ENCODE measurements at regions not wholly inside any gene's neighbourhood (a gene's known extent, or its start where the extent isn't known, plus 50 kb on each side); places are given as distances from the start of the nearest gene placed in this dataset.

DNA sequence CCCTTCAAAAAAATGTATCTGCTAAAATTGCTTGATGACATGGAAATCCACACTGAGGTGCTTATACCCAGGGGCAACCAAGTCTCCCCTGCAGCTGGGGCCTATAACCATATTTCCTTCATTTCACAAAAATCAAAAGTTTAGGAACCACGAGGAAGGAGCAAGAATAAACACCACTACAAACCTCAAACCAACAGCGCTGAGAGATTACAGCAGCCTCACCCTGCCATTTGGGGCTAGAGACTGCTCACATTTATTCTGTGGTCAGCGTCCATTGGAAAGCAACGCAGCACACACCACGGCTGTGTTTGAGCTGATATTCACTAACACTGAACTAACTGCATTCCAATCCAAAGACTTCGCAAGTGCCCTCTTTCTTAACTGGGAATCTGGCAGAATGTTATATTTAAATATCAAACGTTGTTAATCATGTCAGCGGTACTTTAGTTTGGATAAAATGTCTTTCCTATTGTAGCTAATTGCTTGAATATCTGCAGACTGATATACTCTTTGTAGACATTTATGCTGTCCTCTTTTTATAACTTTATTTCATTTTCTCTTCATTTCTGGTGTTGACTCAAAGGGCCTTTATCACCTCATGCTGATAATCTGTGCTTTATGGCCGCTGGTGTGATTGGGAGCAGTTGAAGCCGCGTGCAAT is 94.6 kb downstream of the FOXA2 start:
- Histone ChIP-seq H3K27me3 (ENCODE audit: low read length) (no peaks in the 10 kb centered on the region), H3K27ac (ENCODE audit: low read length) (no peak overlapping the region), H3F3A (ENCODE audit: low read length, unreplicated experiment) (no peaks in the 10 kb centered on the region), H3K4me1 (ENCODE audit: insufficient read depth, low read length) (peaks cover 10% of the 10 kb centered on the region; the same call in 1 of the 2 replicates), H4K20me1 (ENCODE audit: low read length) (no peaks in the 10 kb centered on the region), H3K4me2 (ENCODE audit: low read length) (peak overlapping the region; percentile 6; the same call in 1 of the 2 replicates), H2AFZ (ENCODE audit: low read length) (peak overlapping the region; percentile 39), H3K9me2 (replicated peaks; ENCODE audit: low read length) (no peaks in the 10 kb centered on the region), H3K9ac (ENCODE audit: low read length) (no peak overlapping the region), H3K9me3 (ENCODE audit: low read length) (no peaks in the 10 kb centered on the region), H3K36me3 (ENCODE audit: low read depth, low read length) (no peaks in the 10 kb centered on the region), H3K4me3 (ENCODE audit: low read length) (no peak overlapping the region), H3K79me2 (ENCODE audit: low read length) (no peaks in the 10 kb centered on the region)
- no peak for TF ChIP-seq EZH2 (IDR thresholded peaks at IDR 0.05; ENCODE audit: low read length, unreplicated experiment)
- TF ChIP-seq, protein P1, sequence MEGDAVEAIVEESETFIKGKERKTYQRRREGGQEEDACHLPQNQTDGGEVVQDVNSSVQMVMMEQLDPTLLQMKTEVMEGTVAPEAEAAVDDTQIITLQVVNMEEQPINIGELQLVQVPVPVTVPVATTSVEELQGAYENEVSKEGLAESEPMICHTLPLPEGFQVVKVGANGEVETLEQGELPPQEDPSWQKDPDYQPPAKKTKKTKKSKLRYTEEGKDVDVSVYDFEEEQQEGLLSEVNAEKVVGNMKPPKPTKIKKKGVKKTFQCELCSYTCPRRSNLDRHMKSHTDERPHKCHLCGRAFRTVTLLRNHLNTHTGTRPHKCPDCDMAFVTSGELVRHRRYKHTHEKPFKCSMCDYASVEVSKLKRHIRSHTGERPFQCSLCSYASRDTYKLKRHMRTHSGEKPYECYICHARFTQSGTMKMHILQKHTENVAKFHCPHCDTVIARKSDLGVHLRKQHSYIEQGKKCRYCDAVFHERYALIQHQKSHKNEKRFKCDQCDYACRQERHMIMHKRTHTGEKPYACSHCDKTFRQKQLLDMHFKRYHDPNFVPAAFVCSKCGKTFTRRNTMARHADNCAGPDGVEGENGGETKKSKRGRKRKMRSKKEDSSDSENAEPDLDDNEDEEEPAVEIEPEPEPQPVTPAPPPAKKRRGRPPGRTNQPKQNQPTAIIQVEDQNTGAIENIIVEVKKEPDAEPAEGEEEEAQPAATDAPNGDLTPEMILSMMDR (conservative IDR thresholded peaks at IDR 0.05; ENCODE audit: low read depth, low read length) = no peak
- no peak for TF ChIP-seq EZH2phosphoT487 (IDR thresholded peaks at IDR 0.05; ENCODE audit: borderline replicate concordance, low read length)
- CTCF ChIA-PET = no interaction called here
- intact Hi-C loops (cut with micrococcal nuclease) = loop anchor here (1.0 to 5.0 kb wide), 5 partner anchors 23 to 195 kb away; no protein-coding TSS in a partner anchor
- DNase-seq (no peak), ATAC-seq (no peak; the same call in 1 of the 2 replicates)
- POLR2A ChIA-PET (ENCODE audit: unreplicated experiment) = no interaction called here
- BruUV-seq (replicated peaks) = no TSS peak

DNA sequence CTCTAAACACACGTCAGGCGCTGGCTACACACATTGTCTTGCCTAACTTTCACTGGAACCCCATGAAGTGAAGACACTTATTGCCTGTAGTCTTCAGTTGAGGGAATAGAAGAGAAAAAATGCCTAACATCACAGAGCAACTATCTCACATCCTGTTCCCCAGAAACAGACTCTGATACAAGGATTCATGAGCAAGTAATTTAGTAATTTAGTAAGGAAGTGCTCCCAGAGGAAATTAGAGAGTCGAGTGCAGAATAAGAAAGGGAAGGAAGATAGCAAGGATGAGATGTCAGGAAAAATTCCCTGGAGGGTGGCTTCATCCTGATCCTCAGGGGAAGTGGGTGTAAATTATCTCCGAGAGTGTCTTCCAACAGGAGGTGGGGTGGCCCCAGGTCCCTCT is 104.0 kb downstream of the FOXA2 start:
- Histone ChIP-seq H3K4me1 (ENCODE audit: insufficient read depth, low read length) (no peaks in the 10 kb centered on the region), H4K20me1 (ENCODE audit: low read length) (no peaks in the 10 kb centered on the region), H3K9ac (ENCODE audit: low read length) (no peak overlapping the region), H3K27me3 (ENCODE audit: low read length) (no peaks in the 10 kb centered on the region), H3K9me2 (replicated peaks; ENCODE audit: low read length) (no peaks in the 10 kb centered on the region), H3K4me2 (ENCODE audit: low read length) (no peak overlapping the region), H3K9me3 (ENCODE audit: low read length) (no peaks in the 10 kb centered on the region), H3F3A (ENCODE audit: low read length, unreplicated experiment) (no peaks in the 10 kb centered on the region), H3K4me3 (ENCODE audit: low read length) (no peak overlapping the region), H2AFZ (ENCODE audit: low read length) (no peak overlapping the region), H3K79me2 (ENCODE audit: low read length) (no peaks in the 10 kb centered on the region), H3K36me3 (ENCODE audit: low read depth, low read length) (no peaks in the 10 kb centered on the region), H3K27ac (ENCODE audit: low read length) (no peak overlapping the region)
- POLR2A ChIA-PET (ENCODE audit: unreplicated experiment) = no interaction called here
- intact Hi-C loops (cut with micrococcal nuclease) = no loop called here
- no TSS peak for BruUV-seq (replicated peaks)
- TF ChIP-seq EZH2 (IDR thresholded peaks at IDR 0.05; ENCODE audit: low read length, unreplicated experiment) = no peak
- TF ChIP-seq EZH2phosphoT487 (IDR thresholded peaks at IDR 0.05; ENCODE audit: borderline replicate concordance, low read length) = no peak
- TF ChIP-seq, protein P1 (conservative IDR thresholded peaks at IDR 0.05; ENCODE audit: low read depth, low read length) = no peak
- ATAC-seq (no peak), DNase-seq (no peak)
- CTCF ChIA-PET = no interaction called here

GRCh38 chr20:22475662-22476061 is 108.7 kb downstream of the FOXA2 start:
- DNase-seq = no peak
- no peak for ATAC-seq
- H3K9me3 ChIP-seq (ENCODE audit: low read length) = no peaks in the 10 kb centered on the region
- no peaks in the 10 kb centered on the region for H3K9me2 ChIP-seq (replicated peaks; ENCODE audit: low read length)
- no peaks in the 10 kb centered on the region for H3K27me3 ChIP-seq (ENCODE audit: low read length)
- H2AFZ ChIP-seq (ENCODE audit: low read length) = no peak overlapping the region
- no peaks in the 10 kb centered on the region for H4K20me1 ChIP-seq (ENCODE audit: low read length)
- BruUV-seq (replicated peaks) = no TSS peak
- TF ChIP-seq EZH2phosphoT487 (IDR thresholded peaks at IDR 0.05; ENCODE audit: borderline replicate concordance, low read length) (no peak), EZH2 (IDR thresholded peaks at IDR 0.05; ENCODE audit: low read length, unreplicated experiment) (no peak)
- TF ChIP-seq, protein P1 (conservative IDR thresholded peaks at IDR 0.05; ENCODE audit: low read depth, low read length) = no peak
- no peaks in the 10 kb centered on the region for H3K36me3 ChIP-seq (ENCODE audit: low read depth, low read length)
- H3K4me2 ChIP-seq (ENCODE audit: low read length) = no peak overlapping the region
- intact Hi-C loops (cut with micrococcal nuclease) = no loop called here
- no peak overlapping the region for H3K27ac ChIP-seq (ENCODE audit: low read length)
- H3F3A ChIP-seq (ENCODE audit: low read length, unreplicated experiment) = no peaks in the 10 kb centered on the region
- POLR2A ChIA-PET (ENCODE audit: unreplicated experiment) = no interaction called here
- H3K9ac ChIP-seq (ENCODE audit: low read length) = no peak overlapping the region
- H3K4me1 ChIP-seq (ENCODE audit: insufficient read depth, low read length) = 0 out of 2 replicates have a peak, but pooled peaks cover 5% of the 10 kb centered on the region
- CTCF ChIA-PET = no interaction called here
- no peak overlapping the region for H3K4me3 ChIP-seq (ENCODE audit: low read length)
- no peaks in the 10 kb centered on the region for H3K79me2 ChIP-seq (ENCODE audit: low read length)

Measured in PC-3 (cell line).